NB4 (cell line): ENCODE measurements at regions not wholly inside any gene's neighbourhood (a gene's known extent, or its start where the extent isn't known, plus 50 kb on each side); places are given as distances from the start of the nearest gene placed in this dataset.

Experiments used
- CTCF ChIP-seq: IDR thresholded peaks from one replicate; pipeline ENCODE4 v1.5.1; 2012; ENCODE audit warnings: low read depth, low read length
- MAX ChIP-seq: IDR thresholded peaks from 2 replicates; pipeline ENCODE4 v1.6.1; 2011; ENCODE audit warnings: low read depth, low read length
- MYC ChIP-seq: IDR thresholded peaks from 2 replicates; pipeline ENCODE4 v1.6.1; 2011; ENCODE audit warnings: low read depth, low read length
- POLR2A ChIP-seq: IDR thresholded peaks from 2 replicates; pipeline ENCODE4 v1.6.1; 2011; ENCODE audit warnings: mild to moderate bottlenecking; ENCODE audit not compliant: insufficient read length; ENCODE audit errors: extremely low read depth

DNA sequence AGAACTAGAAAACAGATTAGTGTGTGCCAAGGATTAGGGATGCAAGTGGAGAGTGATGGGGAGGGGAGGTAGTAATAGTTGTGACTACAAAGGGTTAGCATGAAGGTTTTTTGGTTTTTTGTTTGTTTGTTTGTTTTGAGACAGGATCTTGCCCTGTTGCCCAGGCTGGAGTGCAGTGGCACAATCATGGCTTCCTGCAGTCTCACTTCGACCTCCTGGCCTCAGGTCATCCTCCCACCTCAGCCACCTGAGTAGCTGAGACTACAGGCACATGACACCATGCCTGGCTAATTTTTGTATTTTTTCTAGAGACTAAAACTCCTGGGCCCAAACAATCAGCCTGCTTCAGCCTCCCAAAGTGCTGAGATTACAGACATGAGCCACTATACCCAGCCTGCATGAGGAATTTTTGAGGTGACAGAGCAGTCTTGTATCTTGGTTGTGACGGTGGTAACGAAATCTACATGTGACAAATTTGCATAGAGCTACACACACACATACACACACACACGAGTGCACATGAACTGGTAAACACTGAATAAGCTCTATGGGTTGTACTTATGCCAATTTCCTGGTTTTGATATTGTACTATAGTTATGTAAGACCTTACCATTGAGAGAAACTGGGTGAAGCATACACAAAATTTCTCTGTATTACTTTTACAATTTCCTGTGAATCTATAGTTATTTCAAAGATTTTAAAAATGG is 59.6 kb upstream of the TOM1L1 start:
- no peak for TF ChIP-seq POLR2A
- TF ChIP-seq CTCF: no peak
- TF ChIP-seq MAX: no peak
- no peak for TF ChIP-seq MYC
